ENCODE measurements at regions not wholly inside any gene's neighbourhood (a gene's known extent, or its start where the extent isn't known, plus 50 kb on each side); places are given as distances from the start of the nearest gene placed in this dataset.
A peak's percentile ranks its signal among the peaks of the same experiment; 100 is the strongest.
"Not testable (repeated sequence)": the region's sequence is repeated elsewhere in the genome, so short reads cannot be mapped to it uniquely, and the experiment has no call there.

DNA sequence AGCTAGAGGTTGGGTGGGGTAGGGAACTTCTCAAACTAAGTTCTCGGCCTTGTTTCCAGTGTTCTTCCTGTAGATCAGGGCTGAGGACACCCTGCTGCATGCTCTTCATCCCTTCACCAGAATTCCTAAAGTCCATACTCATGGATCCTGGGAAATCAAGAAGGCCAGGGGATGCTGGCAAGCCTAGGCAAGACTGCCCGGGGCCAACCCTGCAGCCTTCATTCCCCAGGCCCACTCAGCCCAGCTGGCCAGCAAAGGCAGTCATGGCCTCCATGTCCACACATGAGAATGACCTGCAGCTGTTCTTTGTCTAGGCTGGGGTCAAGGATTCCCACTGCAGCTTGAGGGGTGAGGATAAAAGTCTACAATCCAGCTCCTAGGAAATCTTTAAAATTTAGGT, 109.3 kb upstream of the ETV6 start:
- no peak for DNase-seq

- no peak for DNase-seq
These were observed 108.7 kb upstream of the ETV6 start for GRCh38 chr12:11540615-11541310.

DNA sequence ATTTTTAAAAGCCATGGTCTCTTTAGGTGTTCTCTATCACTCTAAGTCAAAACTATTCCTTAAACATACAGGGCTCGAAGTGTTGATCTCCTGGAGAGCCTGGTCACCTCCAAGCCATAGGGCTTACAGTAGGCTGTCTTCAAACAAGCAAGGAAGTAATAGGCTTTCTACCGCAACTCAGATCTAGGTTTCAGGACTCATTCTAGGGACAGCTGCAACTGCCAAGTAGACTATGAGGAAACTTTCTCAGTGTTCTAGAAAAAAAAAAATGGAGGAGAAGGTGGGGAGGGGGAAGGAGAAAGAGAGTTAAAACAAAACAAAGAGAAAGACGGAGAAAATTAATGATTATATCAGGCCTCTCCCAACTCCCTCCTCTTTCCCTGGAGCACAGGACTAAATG, 106.9 kb upstream of the ETV6 start:
- no peak for DNase-seq

- no peak for DNase-seq
These were observed 105.9 kb upstream of the ETV6 start for GRCh38 chr12:11543457-11544158.

DNA sequence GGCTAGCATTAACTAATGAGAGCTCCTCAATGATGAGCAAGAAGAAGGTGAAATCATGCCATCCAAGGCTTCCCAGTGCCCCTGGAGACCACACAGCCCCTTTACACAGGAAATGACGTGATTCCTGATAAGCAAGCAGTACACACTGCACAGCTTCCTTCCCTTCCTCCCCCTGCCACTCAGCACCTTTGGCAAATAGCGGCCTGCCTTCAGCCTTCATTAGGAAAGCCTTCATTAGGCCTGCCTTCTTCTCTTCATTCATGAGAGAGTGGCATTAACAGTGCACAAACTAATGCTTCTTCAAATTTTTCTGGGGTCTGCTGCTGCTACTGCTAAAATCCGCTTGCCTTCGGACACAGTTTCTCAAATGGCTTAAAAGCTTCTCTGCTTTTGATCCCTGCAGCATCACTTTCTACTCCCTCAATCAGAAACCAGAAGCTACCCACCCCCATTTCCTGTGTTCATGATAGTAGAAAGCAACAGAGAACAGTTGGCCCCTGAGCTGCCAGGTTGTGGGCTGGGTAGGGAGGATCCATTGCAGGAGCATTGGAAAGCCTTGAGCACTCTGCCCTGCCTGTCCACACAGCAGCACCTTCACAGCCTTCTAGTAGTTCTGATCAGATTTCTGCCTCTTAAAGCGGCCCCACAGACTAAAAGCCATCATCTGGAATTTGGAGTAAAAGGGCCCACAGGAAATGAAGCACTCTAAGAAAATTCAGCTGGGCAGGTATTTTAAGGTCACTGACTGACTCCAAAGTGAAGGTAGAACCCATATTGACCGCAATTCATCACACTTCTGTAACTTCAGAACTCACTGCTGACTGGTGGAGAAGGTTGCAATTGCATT, 103.8 kb upstream of the ETV6 start:
- peak; percentile 68 for DNase-seq

GRCh38 chr12:11546582-11547270, 102.7 kb upstream of the ETV6 start:
- not testable (repeated sequence) for DNase-seq

GRCh38 chr12:11547271-11547646, 102.2 kb upstream of the ETV6 start:
- not testable (repeated sequence) for DNase-seq

DNA sequence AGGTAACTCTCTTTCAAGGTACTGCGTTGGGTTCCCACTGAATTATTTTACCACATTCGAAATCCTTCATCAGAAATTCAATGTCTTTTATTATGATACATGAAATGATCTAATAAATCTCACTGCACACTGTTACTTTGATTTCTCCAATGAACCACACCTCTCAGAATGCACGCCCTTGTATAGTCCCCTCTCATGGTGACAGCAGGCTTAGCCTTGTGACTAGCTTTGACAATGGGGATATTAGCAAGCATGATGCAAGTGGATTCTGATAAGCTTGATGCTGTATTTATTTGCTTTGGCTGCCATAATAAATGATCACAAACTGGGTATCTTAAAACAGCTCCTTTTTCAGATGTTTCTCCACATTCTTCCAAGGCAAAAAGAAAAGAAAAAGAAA, 100.4 kb upstream of the ETV6 start:
- no peak for DNase-seq

DNA sequence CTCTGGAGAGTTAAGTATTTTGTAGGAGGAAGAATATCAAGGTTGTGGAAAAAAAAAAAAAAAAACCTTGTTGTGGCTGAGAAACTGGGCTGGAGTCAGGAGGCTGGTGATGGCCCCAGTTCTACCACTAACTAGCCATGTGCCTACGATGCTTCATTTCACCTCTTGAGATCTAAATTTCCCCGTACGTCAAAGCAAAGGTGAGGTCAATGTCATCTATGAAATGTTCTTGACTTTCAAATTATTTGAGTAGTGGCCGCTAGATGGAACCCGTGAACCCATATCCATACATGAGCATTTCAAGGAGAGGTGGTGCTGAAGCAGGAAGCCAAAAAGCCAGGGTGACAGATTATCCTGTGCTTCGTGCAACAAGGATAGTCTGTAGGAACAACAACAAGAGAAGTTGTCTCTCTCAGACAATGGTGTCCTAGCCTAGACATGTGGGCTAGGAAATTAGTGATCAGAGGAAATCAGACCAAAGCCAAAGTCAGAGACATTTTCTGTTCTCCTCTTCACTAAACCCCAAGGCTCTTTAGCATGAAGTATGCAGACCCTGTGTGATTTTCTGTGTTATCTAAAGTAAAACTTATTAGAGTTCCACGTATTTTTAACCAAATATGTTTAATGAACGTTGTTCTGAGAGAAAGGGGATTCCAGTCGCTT, 95.5 kb upstream of the ETV6 start:
- peak; percentile 69 for DNase-seq

DNA sequence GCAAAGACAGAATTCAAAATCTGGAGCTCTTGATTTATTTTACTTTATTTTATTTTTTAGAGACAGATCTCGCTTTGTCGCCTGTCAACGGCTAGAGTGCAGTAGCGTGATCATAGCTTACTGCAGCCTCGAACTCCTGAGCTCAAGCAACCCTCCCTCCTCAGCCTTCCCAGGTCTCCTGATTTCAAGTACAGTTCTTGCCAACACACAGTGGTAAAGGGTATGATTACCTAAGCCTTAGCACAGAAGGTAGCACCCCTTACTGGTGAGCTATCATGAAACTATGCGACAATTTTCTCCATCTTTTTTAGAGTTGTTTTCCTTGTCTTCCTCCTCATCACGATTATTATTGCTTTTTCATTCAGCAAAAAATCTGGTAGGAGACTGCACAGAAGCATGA, 94.3 kb upstream of the ETV6 start:
- DNase-seq = no peak

DNA sequence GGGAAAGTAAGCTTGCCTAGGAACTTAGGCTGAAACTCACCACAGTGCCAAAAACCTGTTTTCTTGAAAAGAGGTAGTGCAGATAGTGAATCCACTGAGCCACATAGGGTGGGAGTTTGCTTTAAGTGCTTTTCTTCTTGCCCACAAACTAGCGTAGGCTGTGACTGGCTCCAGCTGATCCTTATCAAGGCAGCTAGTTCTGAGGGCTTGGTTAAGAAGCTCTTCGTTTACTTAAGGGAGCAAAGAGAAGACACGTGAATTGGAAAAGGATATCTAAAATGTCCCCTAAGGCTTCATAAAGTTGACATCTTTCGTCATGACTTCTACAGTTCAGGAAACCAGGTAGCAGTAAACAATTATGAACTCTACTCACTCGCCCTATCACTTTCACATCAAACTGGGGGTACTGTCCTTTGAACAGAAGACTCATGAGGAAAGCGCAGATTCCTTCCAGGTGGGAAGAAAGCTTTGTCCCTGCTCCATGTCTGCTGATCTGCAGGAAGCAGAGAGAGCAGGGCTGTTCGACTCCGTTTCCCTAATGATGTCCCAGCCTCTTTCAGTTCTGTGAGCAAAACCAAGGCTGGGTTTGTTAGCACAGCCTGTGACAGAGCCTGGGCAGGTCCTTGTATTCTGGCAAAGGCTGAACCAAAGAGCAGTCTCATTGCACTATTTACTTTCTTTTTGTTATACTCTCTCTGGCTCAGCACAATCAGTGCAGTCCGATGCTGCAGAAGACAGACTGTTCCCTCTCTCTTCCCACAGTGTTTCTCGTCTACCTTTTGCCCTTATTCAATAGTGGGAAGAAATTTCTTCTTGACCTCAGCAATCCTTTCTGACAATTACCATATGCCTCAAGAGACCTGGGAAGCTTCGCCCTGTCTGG, 93.5 kb upstream of the ETV6 start:
- DNase-seq = no peak

GRCh38 chr12:11556682-11557081, 92.8 kb upstream of the ETV6 start:
- no peak for DNase-seq

GRCh38 chr12:11559626-11560340, 89.7 kb upstream of the ETV6 start:
- DNase-seq = no peak

GRCh38 chr12:11561411-11561810, 88.1 kb upstream of the ETV6 start:
- DNase-seq = no peak

DNA sequence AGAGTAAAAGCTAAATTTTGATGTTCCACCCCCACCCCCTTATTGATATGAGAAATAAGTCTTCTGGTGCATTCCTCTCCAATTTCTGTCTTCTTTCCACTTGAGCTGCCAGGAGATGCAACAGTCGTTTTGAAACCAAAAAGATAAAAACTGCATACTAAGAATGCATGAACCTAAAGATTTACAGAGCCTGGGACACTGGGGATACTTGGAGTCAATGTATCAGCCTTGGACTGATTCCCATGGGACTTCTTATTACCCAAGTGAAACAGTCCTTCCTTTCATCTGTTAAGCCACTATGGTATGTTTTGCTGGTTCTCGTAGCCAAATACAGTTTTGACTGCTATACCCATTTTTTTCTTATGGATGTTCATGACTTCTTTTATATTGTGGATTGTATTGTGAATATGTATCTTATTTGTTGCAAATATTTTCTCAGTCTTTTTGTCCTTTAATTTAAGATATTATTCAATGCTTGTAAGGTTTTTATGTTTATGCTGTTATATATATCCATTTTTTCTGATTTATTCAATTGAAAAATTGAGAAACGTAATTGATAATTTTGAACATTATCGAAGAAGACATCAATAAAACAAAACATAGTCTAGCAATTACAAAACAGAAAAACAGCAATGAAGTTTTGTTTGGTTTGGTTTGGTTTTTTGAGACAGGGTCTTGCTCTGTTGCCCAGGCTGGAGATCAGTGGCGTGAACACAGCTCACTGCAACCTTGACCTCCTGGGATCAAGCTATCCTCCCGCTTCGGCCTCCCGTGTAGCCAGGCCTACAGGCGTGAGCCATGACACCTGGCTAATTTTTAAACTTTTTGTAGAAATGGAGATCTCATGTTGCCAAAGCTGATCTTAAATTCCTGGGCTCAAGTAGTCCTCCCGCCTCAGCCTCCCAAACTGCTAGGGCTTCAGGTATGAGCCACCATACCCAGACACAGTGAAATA, 85.4 kb upstream of the ETV6 start:
- DNase-seq = no peak

DNA sequence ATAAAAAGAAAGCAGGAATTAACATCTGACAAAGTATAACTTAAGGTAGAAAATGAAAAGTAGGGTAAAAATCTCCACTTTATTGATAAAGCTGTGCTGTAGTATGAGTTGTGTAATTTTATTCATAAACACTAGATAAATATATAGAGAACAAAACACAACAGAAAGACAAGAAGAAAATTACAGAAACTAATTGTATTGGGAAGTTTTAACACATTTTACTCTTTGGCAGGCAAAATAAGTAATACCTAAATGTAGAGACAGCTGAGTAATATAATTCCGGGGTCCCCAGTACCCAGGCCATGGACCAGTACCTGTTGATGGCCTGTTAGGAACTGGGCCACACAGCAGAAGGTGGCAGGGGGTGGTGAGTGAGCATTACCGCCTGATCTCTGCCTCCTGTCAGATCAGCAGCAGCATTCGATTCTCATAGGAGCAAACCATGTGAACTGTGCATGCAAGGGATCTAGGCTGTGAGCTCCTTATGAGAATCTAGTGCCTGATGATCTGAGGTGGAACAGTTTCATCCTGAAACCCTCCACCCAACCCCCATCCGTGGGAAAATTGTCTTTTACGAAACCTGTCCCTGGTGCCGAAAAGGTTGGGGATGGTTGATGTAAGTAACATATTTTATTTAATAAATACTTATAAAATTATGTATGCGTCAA, 84.4 kb upstream of the ETV6 start:
- DNase-seq = no peak

DNA sequence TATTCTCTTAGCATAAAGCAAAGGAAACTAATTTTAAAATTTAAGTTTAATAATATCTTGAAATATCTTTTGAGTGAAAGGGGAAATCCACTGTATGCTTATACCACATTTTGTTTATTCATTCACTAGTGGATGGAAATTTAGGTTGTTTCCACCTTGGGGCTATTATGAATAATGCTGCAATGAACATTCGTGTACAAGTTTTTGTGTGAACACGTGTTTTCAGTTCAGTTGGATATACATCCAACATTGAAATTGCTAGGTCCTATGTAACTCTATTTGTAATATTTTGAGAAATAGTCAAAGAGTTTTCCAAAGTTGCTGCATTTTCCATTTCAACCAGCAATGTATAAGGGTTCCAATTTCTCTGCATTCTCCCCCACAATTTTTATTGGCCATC, 83.7 kb upstream of the ETV6 start:
- DNase-seq = no peak

DNA sequence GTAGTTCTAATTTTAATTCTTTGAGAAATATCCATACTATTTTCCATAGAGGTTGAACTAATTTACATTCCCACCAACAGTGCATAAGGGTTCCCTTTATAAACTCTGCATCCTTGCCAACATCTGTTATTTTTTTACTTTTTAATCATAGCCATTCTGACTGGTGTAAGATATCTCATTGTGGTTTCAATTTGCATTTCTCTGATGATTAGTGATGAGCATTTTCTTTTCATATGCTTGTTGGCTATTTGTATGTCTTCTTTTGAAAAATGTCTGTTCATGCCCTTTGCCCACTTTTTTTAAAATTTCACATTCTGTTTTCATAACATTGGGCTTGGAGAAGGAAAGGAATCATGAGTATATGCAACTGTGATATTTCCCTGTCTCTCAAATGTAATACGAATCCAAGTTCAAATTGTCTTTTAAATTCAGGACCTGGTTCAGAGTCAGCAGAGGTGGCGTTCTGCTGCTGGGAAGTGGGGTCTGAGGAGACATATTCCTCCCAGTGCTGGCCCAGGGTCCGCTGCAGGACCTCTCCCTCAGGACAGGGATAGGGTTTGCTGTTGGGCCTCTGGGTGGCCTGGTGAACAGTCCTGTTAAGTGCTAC, 81.2 kb upstream of the ETV6 start:
- DNase-seq = no peak

Measured in CD4-positive, alpha-beta T cell treated with Interleukin-12 subunit alpha and Interleukin-12 subunit beta, for 1 hour (primary cell).